Breast epithelium (tissue), 4 donors: ENCODE measurements at regions not wholly inside any gene's neighbourhood (a gene's known extent, or its start where the extent isn't known, plus 50 kb on each side); places are given as distances from the start of the nearest gene placed in this dataset.

ENCODE experiments used
- DNase-seq, 2 donors: peaks; one replicate each; pipeline ENCODE4 v3.0.0-alpha.2; 2019; ENCODE audit warnings: low spot score in 2 of 2
- H3K27ac ChIP-seq, 2 donors: fragments of 200-600 bp; sonication (generic) in 1 of 2; one replicate each; pipeline ENCODE4 v1.5.1; 2016 to 2019; ENCODE audit warnings: mild to moderate bottlenecking in 1 of 2
- H3K27me3 ChIP-seq, 2 donors: fragments of 200-600 bp; sonication (generic) in 1 of 2; one replicate each; pipeline versions ENCODE4 v1.5.1 to v1.6.0; 2017 to 2019; ENCODE audit warnings: control low read depth in 1 of 2, mild to moderate bottlenecking in 1 of 2
- H3K36me3 ChIP-seq: fragments of 200-600 bp; one replicate; pipeline ENCODE4 v1.5.1; 2019
- H3K4me1 ChIP-seq, 2 donors: fragments of 200-600 bp; sonication (generic); one replicate each; pipeline ENCODE4 v1.5.1; 2016 to 2019; ENCODE audit warnings: control low read depth in 1 of 2
- H3K4me3 ChIP-seq, 3 donors: fragments of 200-600 bp; sonication (generic); 1 replicate in 2 of 3; 2 replicates in 1 of 3; pipeline ENCODE4 v1.5.1; 2016 to 2019; ENCODE audit warnings: mild to moderate bottlenecking in 3 of 3, moderate library complexity in 2 of 3
- H3K9me3 ChIP-seq, 2 donors: fragments of 200-600 bp; sonication (generic) in 1 of 2; one replicate each; pipeline ENCODE4 v1.5.1; 2016 to 2019; ENCODE audit warnings: control low read depth in 1 of 2
- CTCF ChIP-seq, 3 donors: fragments of 450-650 bp; IDR thresholded peaks; one replicate each; pipeline ENCODE4 v1.5.1; 2016 to 2017; ENCODE audit warnings: antibody characterized with exemption in 3 of 3, mild to moderate bottlenecking in 3 of 3, moderate library complexity in 3 of 3
- POLR2A ChIP-seq: fragments of 450-650 bp; IDR thresholded peaks from one replicate; pipeline ENCODE4 v1.6.1; 2016; ENCODE audit warnings: antibody characterized with exemption, mild to moderate bottlenecking, moderate library complexity
- POLR2AphosphoS5 ChIP-seq, 3 donors: sonication (generic); formaldehyde crosslinking; IDR thresholded peaks; one replicate each; pipeline ENCODE4 v1.6.1; 2017; ENCODE audit warnings: antibody characterized with exemption in 3 of 3
- intact Hi-C: fragments of 100-400 bp; cut with DNase I; formaldehyde crosslinking; loops from one replicate; pipeline ENCODE4 v1.15.1; 2023; ENCODE audit warnings: low total_unique reads

GRCh38 chr3:24623657-24624056, 129.0 kb upstream of the THRB start:
- Histone ChIP-seq H3K4me1 (no peaks in the 10 kb centered on the region), H3K9me3 (no peaks in the 10 kb centered on the region), H3K36me3 (no peaks in the 10 kb centered on the region), H3K27me3 (no peaks in the 10 kb centered on the region), H3K27ac (no peak overlapping the region), H3K4me3 (no peak overlapping the region)
- intact Hi-C loops, result loop anchor here (10.0 kb wide), 1 partner anchor 1921 kb away; no protein-coding TSS in a partner anchor
- no peak for DNase-seq
- no peak for TF ChIP-seq CTCF (IDR thresholded peaks at IDR 0.05)
- TF ChIP-seq POLR2AphosphoS5 (IDR thresholded peaks at IDR 0.05), result no peak
- no peak for TF ChIP-seq POLR2A

- Histone ChIP-seq H3K4me1 (no peaks in the 10 kb centered on the region), H3K9me3 (no peaks in the 10 kb centered on the region), H3K4me3 (no peak overlapping the region), H3K36me3 (no peaks in the 10 kb centered on the region), H3K27me3 (no peaks in the 10 kb centered on the region), H3K27ac (no peak overlapping the region)
- intact Hi-C loops, result loop anchor here (10.0 kb wide), 1 partner anchor 1920 kb away; no protein-coding TSS in a partner anchor
- TF ChIP-seq POLR2A, result no peak
- no peak for TF ChIP-seq CTCF (IDR thresholded peaks at IDR 0.05)
- no peak for TF ChIP-seq POLR2AphosphoS5 (IDR thresholded peaks at IDR 0.05)
- no peak for DNase-seq
Measured at GRCh38 chr3:24624938-24625681, 130.5 kb upstream of the THRB start.

- DNase-seq, result no peak
- Histone ChIP-seq H3K4me1 (no peaks in the 10 kb centered on the region), H3K27ac (no peak overlapping the region), H3K36me3 (no peaks in the 10 kb centered on the region), H3K9me3 (no peaks in the 10 kb centered on the region), H3K4me3 (no peak overlapping the region), H3K27me3 (no peaks in the 10 kb centered on the region)
- no peak for TF ChIP-seq POLR2A
- TF ChIP-seq CTCF (IDR thresholded peaks at IDR 0.05), result no peak
- TF ChIP-seq POLR2AphosphoS5 (IDR thresholded peaks at IDR 0.05), result no peak
- intact Hi-C loops, result loop anchor here (10.0 kb wide), 1 partner anchor 1916 kb away; no protein-coding TSS in a partner anchor
Measured at GRCh38 chr3:24628523-24629258, 134.0 kb upstream of the THRB start.

- Histone ChIP-seq H3K9me3 (no peaks in the 10 kb centered on the region), H3K27ac (no peak overlapping the region), H3K4me3 (no peak overlapping the region), H3K4me1 (no peaks in the 10 kb centered on the region), H3K27me3 (no peaks in the 10 kb centered on the region), H3K36me3 (no peaks in the 10 kb centered on the region)
- no peak for DNase-seq
- TF ChIP-seq POLR2AphosphoS5 (IDR thresholded peaks at IDR 0.05), result no peak
- no peak for TF ChIP-seq CTCF (IDR thresholded peaks at IDR 0.05)
- no peak for TF ChIP-seq POLR2A
- intact Hi-C loops, result no loop called here
Measured at GRCh38 chr3:24631481-24631880, 136.8 kb upstream of the THRB start.

GRCh38 chr3:24639061-24639460, 144.4 kb upstream of the THRB start:
- Histone ChIP-seq H3K27ac (no peak overlapping the region), H3K4me1 (no peaks in the 10 kb centered on the region), H3K9me3 (no peaks in the 10 kb centered on the region), H3K27me3 (no peaks in the 10 kb centered on the region), H3K36me3 (no peaks in the 10 kb centered on the region), H3K4me3 (no peak overlapping the region)
- TF ChIP-seq CTCF (IDR thresholded peaks at IDR 0.05) (no peak), POLR2A (no peak), POLR2AphosphoS5 (IDR thresholded peaks at IDR 0.05) (no peak)
- no peak for DNase-seq
- intact Hi-C loops, result no loop called here
